Activated naive CD8-positive, alpha-beta T cell (primary cell): ENCODE measurements at regions not wholly inside any gene's neighbourhood (a gene's known extent, or its start where the extent isn't known, plus 50 kb on each side); places are given as distances from the start of the nearest gene placed in this dataset.

Source experiments
- H3K27ac Mint-ChIP-seq: one replicate; pipeline ENCODE4 v1.8.0; 2021; ENCODE audit warnings: mixed read lengths
- H3K27me3 Mint-ChIP-seq: one replicate; pipeline ENCODE4 v1.8.0; 2021; ENCODE audit warnings: mixed read lengths
- H3K36me3 Mint-ChIP-seq: one replicate; pipeline ENCODE4 v1.8.0; 2021; ENCODE audit warnings: mixed read lengths
- H3K4me1 Mint-ChIP-seq: one replicate; pipeline ENCODE4 v1.8.0; 2021; ENCODE audit warnings: low read depth, mixed read lengths
- H3K4me3 Mint-ChIP-seq: one replicate; pipeline ENCODE4 v1.8.0; 2021; ENCODE audit warnings: mild to moderate bottlenecking, mixed read lengths
- H3K9me3 Mint-ChIP-seq: one replicate; pipeline ENCODE4 v1.8.0; 2021; ENCODE audit warnings: low read depth, mixed read lengths

- Mint-ChIP-seq H3K27me3 (no peaks in the 10 kb centered on the region), H3K4me3 (no peak overlapping the region), H3K9me3 (no peaks in the 10 kb centered on the region), H3K27ac (no peak overlapping the region), H3K36me3 (no peaks in the 10 kb centered on the region), H3K4me1 (no peaks in the 10 kb centered on the region)
Observed at GRCh38 chr9:30758726-30759446, 1625.6 kb upstream of the ACO1 start.

- Mint-ChIP-seq H3K4me3 (no peak overlapping the region), H3K4me1 (no peaks in the 10 kb centered on the region), H3K36me3 (no peaks in the 10 kb centered on the region), H3K9me3 (no peaks in the 10 kb centered on the region), H3K27me3 (peaks cover 2% of the 10 kb centered on the region), H3K27ac (no peak overlapping the region)
Observed at GRCh38 chr9:30765318-30765717, 1619.1 kb upstream of the ACO1 start.

DNA sequence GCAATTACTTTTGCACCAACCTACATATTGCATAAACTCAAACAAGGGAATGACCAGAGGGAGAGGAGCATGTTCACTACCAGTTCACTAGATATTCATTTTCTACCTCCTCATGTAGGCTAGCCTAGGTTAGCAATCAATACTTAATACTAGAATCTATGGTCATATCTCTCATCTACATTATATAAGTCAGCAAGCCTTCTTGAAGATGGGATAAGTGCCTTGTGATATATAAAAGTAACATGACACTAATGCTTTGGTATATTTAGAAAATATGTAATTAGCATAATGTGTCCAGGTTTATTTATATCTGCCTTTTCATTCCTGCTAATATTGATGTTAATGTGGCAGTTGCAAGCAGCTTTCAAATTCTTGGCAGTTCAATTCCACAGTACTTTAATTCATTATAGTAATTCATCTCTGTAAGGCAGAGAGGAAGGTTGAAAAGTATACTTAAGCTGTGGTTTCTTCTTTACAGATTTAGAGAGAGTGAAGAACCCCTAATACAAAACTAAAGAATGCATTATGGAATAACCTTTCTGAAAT lies 1613.2 kb upstream of the ACO1 start:
- no peaks in the 10 kb centered on the region for H3K9me3 Mint-ChIP-seq
- H3K4me3 Mint-ChIP-seq, result no peak overlapping the region
- H3K27ac Mint-ChIP-seq, result no peak overlapping the region
- no peaks in the 10 kb centered on the region for H3K36me3 Mint-ChIP-seq
- H3K27me3 Mint-ChIP-seq, result no peaks in the 10 kb centered on the region
- no peaks in the 10 kb centered on the region for H3K4me1 Mint-ChIP-seq

- Mint-ChIP-seq H3K27me3 (no peaks in the 10 kb centered on the region), H3K4me1 (no peaks in the 10 kb centered on the region), H3K9me3 (no peaks in the 10 kb centered on the region), H3K4me3 (no peak overlapping the region), H3K36me3 (no peaks in the 10 kb centered on the region), H3K27ac (no peak overlapping the region)
Observed at GRCh38 chr9:30771760-30772159, 1612.7 kb upstream of the ACO1 start.

DNA sequence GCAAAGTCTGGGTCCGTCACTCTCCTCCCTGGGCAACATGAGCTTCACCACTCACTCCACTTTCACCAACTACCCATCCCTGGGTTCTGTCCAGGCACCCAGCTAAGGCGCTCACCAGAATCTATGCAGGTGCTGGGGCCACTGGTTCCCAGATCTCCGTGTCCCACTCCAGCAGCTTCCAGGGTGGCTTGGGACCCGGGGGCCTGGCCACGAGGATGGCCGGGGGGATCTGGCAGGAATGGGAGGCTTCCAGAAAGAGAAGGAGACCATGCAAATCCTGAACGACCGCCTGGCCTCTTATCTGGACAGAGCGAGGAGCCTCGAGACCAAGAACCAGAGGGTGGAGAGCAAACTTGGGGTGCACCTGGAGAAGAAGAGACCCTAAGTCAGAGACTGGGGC lies 1611.0 kb upstream of the ACO1 start:
- H3K4me1 Mint-ChIP-seq, result no peaks in the 10 kb centered on the region
- H3K27me3 Mint-ChIP-seq, result no peaks in the 10 kb centered on the region
- H3K4me3 Mint-ChIP-seq, result no peak overlapping the region
- no peak overlapping the region for H3K27ac Mint-ChIP-seq
- H3K9me3 Mint-ChIP-seq, result no peaks in the 10 kb centered on the region
- no peaks in the 10 kb centered on the region for H3K36me3 Mint-ChIP-seq

- H3K4me1 Mint-ChIP-seq, result no peaks in the 10 kb centered on the region
- no peaks in the 10 kb centered on the region for H3K36me3 Mint-ChIP-seq
- H3K27ac Mint-ChIP-seq, result no peak overlapping the region
- no peaks in the 10 kb centered on the region for H3K9me3 Mint-ChIP-seq
- H3K27me3 Mint-ChIP-seq, result no peaks in the 10 kb centered on the region
- H3K4me3 Mint-ChIP-seq, result no peak overlapping the region
Observed at GRCh38 chr9:30774326-30774725, 1610.1 kb upstream of the ACO1 start.

DNA sequence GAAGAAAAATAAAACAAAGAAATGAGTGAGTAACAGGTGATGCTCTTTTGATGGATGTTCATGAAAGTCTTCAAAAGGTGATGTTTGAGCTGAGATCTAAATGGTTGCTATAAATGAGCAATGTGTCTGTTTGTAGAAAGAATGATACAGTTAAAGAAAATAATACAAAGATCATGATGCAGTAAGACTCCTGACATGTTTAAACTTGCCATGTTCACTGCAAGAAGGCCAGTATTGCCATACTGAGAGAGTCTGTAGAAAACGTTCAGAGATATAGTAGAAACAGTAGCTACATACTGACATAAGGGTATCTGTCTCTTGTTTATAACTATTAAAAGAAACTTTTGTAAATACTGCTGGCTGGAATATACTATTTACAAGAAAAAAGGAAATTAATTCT lies 1609.2 kb upstream of the ACO1 start:
- no peak overlapping the region for H3K4me3 Mint-ChIP-seq
- H3K4me1 Mint-ChIP-seq, result no peaks in the 10 kb centered on the region
- no peaks in the 10 kb centered on the region for H3K27me3 Mint-ChIP-seq
- no peaks in the 10 kb centered on the region for H3K36me3 Mint-ChIP-seq
- H3K27ac Mint-ChIP-seq, result no peak overlapping the region
- H3K9me3 Mint-ChIP-seq, result no peaks in the 10 kb centered on the region

- no peaks in the 10 kb centered on the region for H3K27me3 Mint-ChIP-seq
- H3K4me3 Mint-ChIP-seq, result no peak overlapping the region
- H3K36me3 Mint-ChIP-seq, result no peaks in the 10 kb centered on the region
- no peaks in the 10 kb centered on the region for H3K4me1 Mint-ChIP-seq
- no peak overlapping the region for H3K27ac Mint-ChIP-seq
- peaks cover 3% of the 10 kb centered on the region for H3K9me3 Mint-ChIP-seq
Observed at GRCh38 chr9:30796764-30797163, 1587.7 kb upstream of the ACO1 start.

DNA sequence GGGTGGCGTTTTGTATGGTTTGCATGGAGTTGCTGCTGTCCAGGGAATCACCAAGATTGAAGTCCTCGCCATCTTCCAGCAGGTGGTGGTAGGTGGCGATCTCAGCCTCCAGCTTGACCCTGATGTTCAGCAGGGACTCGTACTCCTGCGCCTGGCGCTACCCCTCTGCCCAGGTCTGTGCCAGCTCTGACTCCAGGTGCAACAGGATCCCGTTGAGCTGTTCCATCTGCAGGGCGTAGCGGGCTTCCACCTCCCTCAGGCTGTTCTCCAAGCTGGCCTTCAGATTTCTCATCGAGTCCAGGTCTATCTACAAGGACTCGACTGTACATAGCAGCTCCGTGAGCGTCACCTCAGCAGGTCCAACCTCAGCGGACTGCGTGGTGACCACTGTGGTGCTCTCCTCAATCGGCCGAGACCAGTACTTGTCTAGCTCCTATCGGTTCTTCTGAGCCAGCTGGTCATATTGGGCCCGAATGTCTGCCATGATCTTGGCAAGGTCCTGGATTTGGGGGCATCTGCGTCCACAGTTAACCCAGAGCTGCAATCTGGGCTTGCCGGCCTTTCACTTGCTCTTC lies 1584.8 kb upstream of the ACO1 start:
- Mint-ChIP-seq H3K9me3 (peaks cover 3% of the 10 kb centered on the region), H3K4me1 (no peaks in the 10 kb centered on the region), H3K4me3 (no peak overlapping the region), H3K27ac (no peak overlapping the region), H3K36me3 (no peaks in the 10 kb centered on the region), H3K27me3 (no peaks in the 10 kb centered on the region)

DNA sequence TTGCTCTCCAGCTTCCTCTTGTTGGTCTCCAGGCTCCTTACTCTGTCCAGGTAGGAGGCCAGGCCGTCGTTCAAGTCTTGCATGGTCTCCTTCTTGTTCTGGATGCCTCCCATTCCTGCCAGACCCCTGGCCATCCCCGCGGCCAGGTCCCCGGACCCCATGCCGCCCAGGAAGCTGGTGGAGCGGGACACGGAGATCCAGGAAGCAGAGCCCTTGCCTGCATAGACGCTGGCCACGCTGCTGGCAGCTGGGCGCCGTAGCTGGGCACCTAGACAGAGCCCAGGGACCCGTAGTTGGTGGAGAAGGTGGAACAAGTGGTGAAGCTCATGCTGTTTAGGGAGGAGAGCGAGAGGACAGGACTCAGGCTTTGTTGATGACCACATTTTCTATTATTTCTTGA lies 1584.0 kb upstream of the ACO1 start:
- Mint-ChIP-seq H3K27me3 (no peaks in the 10 kb centered on the region), H3K9me3 (peaks cover 3% of the 10 kb centered on the region), H3K36me3 (no peaks in the 10 kb centered on the region), H3K4me3 (no peak overlapping the region), H3K4me1 (no peaks in the 10 kb centered on the region), H3K27ac (no peak overlapping the region)

- no peaks in the 10 kb centered on the region for H3K9me3 Mint-ChIP-seq
- H3K36me3 Mint-ChIP-seq, result no peaks in the 10 kb centered on the region
- H3K4me1 Mint-ChIP-seq, result no peaks in the 10 kb centered on the region
- H3K27ac Mint-ChIP-seq, result no peak overlapping the region
- no peak overlapping the region for H3K4me3 Mint-ChIP-seq
- no peaks in the 10 kb centered on the region for H3K27me3 Mint-ChIP-seq
Observed at GRCh38 chr9:30812821-30813220, 1571.6 kb upstream of the ACO1 start.

GRCh38 chr9:30815585-30815984 lies 1568.9 kb upstream of the ACO1 start:
- no peaks in the 10 kb centered on the region for H3K36me3 Mint-ChIP-seq
- no peaks in the 10 kb centered on the region for H3K9me3 Mint-ChIP-seq
- H3K4me3 Mint-ChIP-seq, result no peak overlapping the region
- no peak overlapping the region for H3K27ac Mint-ChIP-seq
- H3K27me3 Mint-ChIP-seq, result no peaks in the 10 kb centered on the region
- H3K4me1 Mint-ChIP-seq, result no peaks in the 10 kb centered on the region

DNA sequence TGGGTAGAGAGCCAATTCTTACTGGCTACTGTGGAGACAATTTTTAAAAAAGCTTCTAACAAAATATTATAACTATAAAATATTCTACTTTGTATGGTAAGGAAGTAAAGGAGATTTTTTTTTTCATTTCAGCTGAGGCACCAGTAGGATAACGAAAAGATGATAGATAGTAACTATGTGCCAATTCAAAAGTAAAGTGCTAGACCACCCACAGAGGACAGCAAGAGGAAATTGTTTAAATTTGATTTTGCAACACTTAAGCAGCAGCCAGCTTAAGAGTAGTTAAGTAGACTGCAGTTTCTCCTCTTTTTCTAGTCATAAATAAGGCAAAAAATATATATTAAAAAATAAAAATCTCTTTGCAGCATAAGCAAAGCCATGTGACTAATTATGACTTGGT lies 1539.3 kb upstream of the ACO1 start:
- Mint-ChIP-seq H3K9me3 (no peaks in the 10 kb centered on the region), H3K4me1 (no peaks in the 10 kb centered on the region), H3K36me3 (no peaks in the 10 kb centered on the region), H3K27ac (no peak overlapping the region), H3K27me3 (peaks cover 2% of the 10 kb centered on the region), H3K4me3 (no peak overlapping the region)

- no peak overlapping the region for H3K4me3 Mint-ChIP-seq
- peaks cover 2% of the 10 kb centered on the region for H3K27me3 Mint-ChIP-seq
- no peak overlapping the region for H3K27ac Mint-ChIP-seq
- no peaks in the 10 kb centered on the region for H3K4me1 Mint-ChIP-seq
- H3K36me3 Mint-ChIP-seq, result no peaks in the 10 kb centered on the region
- H3K9me3 Mint-ChIP-seq, result no peaks in the 10 kb centered on the region
Observed at GRCh38 chr9:30846651-30847050, 1537.8 kb upstream of the ACO1 start.

DNA sequence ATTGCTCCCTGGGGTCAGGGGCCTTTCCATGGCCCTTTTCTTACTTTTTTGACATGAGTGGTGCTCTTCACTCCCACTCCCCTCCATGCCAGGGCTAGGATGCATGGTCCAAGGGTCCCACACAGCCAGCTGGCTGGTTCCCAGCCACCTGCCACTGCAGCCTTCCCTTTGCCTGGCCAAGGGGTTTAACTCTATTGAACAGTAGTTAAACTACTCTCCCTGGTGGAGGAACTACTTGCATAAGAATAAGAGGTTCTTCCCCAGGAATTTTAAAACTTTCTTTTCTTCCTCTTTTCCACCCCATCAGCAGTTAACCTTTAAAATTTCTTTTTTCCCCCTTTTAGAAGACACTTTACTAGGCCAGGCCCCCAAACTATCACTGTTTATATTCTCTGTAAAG lies 1532.8 kb upstream of the ACO1 start:
- Mint-ChIP-seq H3K9me3 (no peaks in the 10 kb centered on the region), H3K27ac (no peak overlapping the region), H3K36me3 (no peaks in the 10 kb centered on the region), H3K4me3 (no peak overlapping the region), H3K4me1 (no peaks in the 10 kb centered on the region), H3K27me3 (peaks cover 3% of the 10 kb centered on the region)

- no peaks in the 10 kb centered on the region for H3K27me3 Mint-ChIP-seq
Observed at GRCh38 chr9:30900706-30901105, 1483.7 kb upstream of the ACO1 start.

More at GRCh38 chr9:30900706-30901105, 1483.7 kb upstream of the ACO1 start:
- Mint-ChIP-seq H3K36me3 (no peaks in the 10 kb centered on the region), H3K4me3 (no peak overlapping the region), H3K27ac (no peak overlapping the region), H3K4me1 (no peaks in the 10 kb centered on the region), H3K9me3 (no peaks in the 10 kb centered on the region)
